Calu3 (cell line): ENCODE measurements at regions not wholly inside any gene's neighbourhood (a gene's known extent, or its start where the extent isn't known, plus 50 kb on each side); places are given as distances from the start of the nearest gene placed in this dataset.

Experiments used
- BruUV-seq: library from RNA; stranded (reverse); fragments of 400-500 nt; replicated peaks from 2 replicates; lab custom pipeline; 2021; lab: Mats Ljungman, UMichigan
- CTCF ChIA-PET: fragments of 300-600 bp; sonication (Branson Sonifier 250); formaldehyde crosslinking; loops from one replicate; lab custom pipeline; 2022; ENCODE audit warnings: antibody characterized with exemption; lab: Charles Lee
- DNase-seq: peaks from one replicate; pipeline ENCODE4 v3.0.0; 2022
- H3K27ac Mint-ChIP-seq: one replicate; pipeline ENCODE4 v1.8.0; 2022; ENCODE audit warnings: mixed read lengths; ENCODE audit not compliant: unreplicated experiment
- H3K27me3 Mint-ChIP-seq: one replicate; pipeline ENCODE4 v1.8.0; 2022; ENCODE audit warnings: mixed read lengths; ENCODE audit not compliant: unreplicated experiment
- H3K36me3 Mint-ChIP-seq: one replicate; pipeline ENCODE4 v1.8.0; 2022; ENCODE audit warnings: mild to moderate bottlenecking, moderate library complexity, mixed read lengths; ENCODE audit not compliant: insufficient read depth, unreplicated experiment
- H3K4me1 Mint-ChIP-seq: one replicate; pipeline ENCODE4 v1.8.0; 2022; ENCODE audit warnings: mild to moderate bottlenecking, low read depth, mixed read lengths; ENCODE audit not compliant: unreplicated experiment
- H3K4me3 Mint-ChIP-seq: one replicate; pipeline ENCODE4 v1.8.0; 2022; ENCODE audit warnings: mild to moderate bottlenecking, low read depth, moderate library complexity, mixed read lengths; ENCODE audit not compliant: unreplicated experiment
- H3K9me3 Mint-ChIP-seq: one replicate; pipeline ENCODE4 v1.8.0; 2022; ENCODE audit warnings: low read depth, mixed read lengths; ENCODE audit not compliant: unreplicated experiment
- CTCF ChIP-seq: fragments of 200-600 bp; IDR thresholded peaks from one replicate; pipeline ENCODE4 v1.8.0; 2022; ENCODE audit warnings: antibody characterized with exemption; ENCODE audit not compliant: unreplicated experiment
- intact Hi-C: fragments of 100-400 bp; cut with micrococcal nuclease; formaldehyde crosslinking; loops from one replicate; pipeline ENCODE4 v1.10.0; 2022; ENCODE audit not compliant: unreplicated experiment

- CTCF ChIA-PET = no interaction called here
- BruUV-seq = no TSS peak
- Mint-ChIP-seq H3K36me3 (no peaks in the 10 kb centered on the region), H3K4me1 (no peaks in the 10 kb centered on the region), H3K4me3 (no peak overlapping the region), H3K27me3 (no peaks in the 10 kb centered on the region), H3K27ac (no peak overlapping the region), H3K9me3 (peaks cover 5% of the 10 kb centered on the region)
- no peak for DNase-seq
- intact Hi-C loops = no loop called here
- no peak for TF ChIP-seq CTCF
These were observed 231.4 kb upstream of the ZEB2 start for GRCh38 chr2:144751142-144751905.

- Mint-ChIP-seq H3K27me3 (no peaks in the 10 kb centered on the region), H3K9me3 (peaks cover 5% of the 10 kb centered on the region), H3K4me1 (no peaks in the 10 kb centered on the region), H3K36me3 (no peaks in the 10 kb centered on the region), H3K27ac (no peak overlapping the region), H3K4me3 (no peak overlapping the region)
- intact Hi-C loops = no loop called here
- no peak for DNase-seq
- TF ChIP-seq CTCF = no peak
- CTCF ChIA-PET = no interaction called here
- no TSS peak for BruUV-seq
These were observed 229.3 kb upstream of the ZEB2 start for GRCh38 chr2:144749188-144749587.

GRCh38 chr2:144748443-144748842 lies 228.5 kb upstream of the ZEB2 start:
- Mint-ChIP-seq H3K4me1 (no peaks in the 10 kb centered on the region), H3K27me3 (no peaks in the 10 kb centered on the region), H3K4me3 (no peak overlapping the region), H3K9me3 (peaks cover 5% of the 10 kb centered on the region), H3K36me3 (no peaks in the 10 kb centered on the region), H3K27ac (no peak overlapping the region)
- no TSS peak for BruUV-seq
- intact Hi-C loops = no loop called here
- CTCF ChIA-PET = no interaction called here
- TF ChIP-seq CTCF = no peak
- no peak for DNase-seq

- Mint-ChIP-seq H3K27ac (no peak overlapping the region), H3K36me3 (no peaks in the 10 kb centered on the region), H3K4me3 (no peak overlapping the region), H3K9me3 (peaks cover 5% of the 10 kb centered on the region), H3K27me3 (no peaks in the 10 kb centered on the region), H3K4me1 (no peaks in the 10 kb centered on the region)
- no peak for DNase-seq
- intact Hi-C loops = no loop called here
- no peak for TF ChIP-seq CTCF
- no TSS peak for BruUV-seq
- CTCF ChIA-PET = no interaction called here
These were observed 227.7 kb upstream of the ZEB2 start for GRCh38 chr2:144747571-144747970.
